Keratinocyte (primary cell): ENCODE measurements at regions not wholly inside any gene's neighbourhood (a gene's known extent, or its start where the extent isn't known, plus 50 kb on each side); places are given as distances from the start of the nearest gene placed in this dataset.

Source experiments
- DNase-seq: peaks from one replicate; pipeline ENCODE4 v3.0.0-alpha.2; 2011; ENCODE audit warnings: low read depth, missing footprints, low spot score
- FAIRE-seq: peaks from 2 replicates; lab custom pipeline; 2011; peaks lifted over from hg19 to GRCh38; lab: Jason Lieb, UNC
- H2AFZ ChIP-seq: 2 replicates; pipeline ENCODE4 v1.6.0; 2012; ENCODE audit warnings: low read length, control low read depth, inconsistent platforms; ENCODE audit not compliant: control insufficient read depth
- H3K27ac ChIP-seq: 2 replicates; pipeline ENCODE4 v1.5.1; 2011; ENCODE audit warnings: low read length; ENCODE audit not compliant: control insufficient read depth, insufficient read depth
- H3K27me3 ChIP-seq: 3 replicates; pipeline ENCODE4 v1.6.0; 2011; ENCODE audit warnings: low read length; ENCODE audit not compliant: control insufficient read depth, insufficient read depth; ENCODE audit errors: extremely low read depth
- H3K36me3 ChIP-seq, 2 experiments: 2 replicates in 1 of 2; 3 replicates in 1 of 2; pipeline ENCODE4 v1.5.1; 2011; ENCODE audit warnings: low read length in 2 of 2, mild to moderate bottlenecking in 1 of 2; ENCODE audit not compliant: control insufficient read depth in 2 of 2, insufficient read depth in 2 of 2; ENCODE audit errors: extremely low read depth in 1 of 2
- H3K4me1 ChIP-seq: 3 replicates; pipeline ENCODE4 v1.5.1; 2011; ENCODE audit warnings: low read length; ENCODE audit not compliant: control insufficient read depth, insufficient read depth; ENCODE audit errors: extremely low read depth
- H3K4me2 ChIP-seq: 3 replicates; pipeline ENCODE4 v1.6.0; 2011; ENCODE audit warnings: low read depth, low read length; ENCODE audit not compliant: control insufficient read depth, insufficient read depth; ENCODE audit errors: extremely low read depth
- H3K4me3 ChIP-seq, 3 experiments: fragments of 200-600 bp in 1 of 3; sonication (generic) in 1 of 3; 2 replicates in 2 of 3; 3 replicates in 1 of 3; pipeline ENCODE4 v1.5.1; 2011 to 2016; ENCODE audit warnings: low read length in 3 of 3, mild to moderate bottlenecking in 3 of 3, control low read depth in 2 of 3, inconsistent platforms in 1 of 3, low read depth in 1 of 3, mixed read lengths in 1 of 3, mixed run types in 1 of 3, moderate library complexity in 1 of 3; ENCODE audit not compliant: control insufficient read depth in 2 of 3, insufficient read depth in 2 of 3; ENCODE audit errors: extremely low read depth in 1 of 3
- H3K79me2 ChIP-seq: 2 replicates; pipeline ENCODE4 v1.6.0; 2012; ENCODE audit warnings: low read length; ENCODE audit not compliant: control insufficient read depth, insufficient read depth
- H3K9ac ChIP-seq: 3 replicates; pipeline ENCODE4 v1.6.0; 2011; ENCODE audit warnings: low read length; ENCODE audit not compliant: control insufficient read depth, insufficient read depth; ENCODE audit errors: extremely low read depth
- H3K9me1 ChIP-seq: 3 replicates; pipeline ENCODE4 v1.6.0; 2011; ENCODE audit warnings: low read length; ENCODE audit not compliant: control insufficient read depth, insufficient read depth; ENCODE audit errors: extremely low read depth
- H3K9me3 ChIP-seq: 2 replicates; pipeline ENCODE4 v1.5.1; 2012; ENCODE audit warnings: low read depth, low read length; ENCODE audit not compliant: control insufficient read depth
- H4K20me1 ChIP-seq: 3 replicates; pipeline ENCODE4 v1.6.0; 2011; ENCODE audit warnings: low read length; ENCODE audit not compliant: control insufficient read depth, insufficient read depth; ENCODE audit errors: extremely low read depth
- EZH2 ChIP-seq: IDR thresholded peaks from one replicate; pipeline ENCODE4 v1.6.1; 2012; ENCODE audit warnings: inconsistent platforms, mild to moderate bottlenecking, low read length, moderate library complexity
- dilution Hi-C: fragments of 300-500 bp; cut with MboI; formaldehyde crosslinking; loops from one replicate; pipeline ENCODE4 v1.7.0; 2020; ENCODE audit warnings: low sequenced_read_pairs; ENCODE audit not compliant: extremely low pct_ligation_motif_present
- TF ChIP-seq, protein P1 (sequence below), 3 experiments: IDR thresholded peaks in 1 of 3; conservative IDR thresholded peaks in 1 of 3; optimal IDR thresholded peaks in 1 of 3; 2 replicates in 2 of 3; 3 replicates in 1 of 3; pipeline versions ENCODE3 to v1.5.1; 2011; ENCODE audit warnings: low read length in 3 of 3, mild to moderate bottlenecking in 3 of 3, moderate library complexity in 2 of 3, control low read depth in 1 of 3, inconsistent platforms in 1 of 3; ENCODE audit not compliant: insufficient read depth in 2 of 3; ENCODE audit errors: extremely low read depth in 1 of 3

DNA sequence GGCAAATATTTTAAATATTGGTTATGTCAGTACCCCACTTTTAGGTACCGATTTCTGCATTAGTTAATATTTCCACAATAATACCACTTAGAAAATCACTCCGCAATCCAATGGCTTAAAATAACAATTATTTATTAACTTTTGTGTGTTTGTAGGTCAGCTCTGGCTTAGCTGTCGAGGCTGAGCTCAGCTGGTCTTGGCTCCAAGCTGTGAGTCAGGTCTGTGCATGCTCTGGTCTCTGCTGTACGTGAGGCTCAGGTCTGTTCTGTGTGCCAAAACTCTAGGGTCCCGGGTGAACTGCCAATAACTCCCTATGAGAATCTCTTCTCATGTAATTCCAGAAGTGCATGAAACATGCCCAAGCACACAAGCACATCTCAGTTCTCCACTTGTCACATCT, 245.8 kb upstream of the GK2 start:
- DNase-seq (no peak), FAIRE-seq (peak; percentile 64)
- H3K4me3 ChIP-seq, result no peak overlapping the region
- no peaks in the 10 kb centered on the region for H3K27me3 ChIP-seq
- peak overlapping the region; percentile 63 for H2AFZ ChIP-seq
- no peak for TF ChIP-seq EZH2
- TF ChIP-seq, protein P1, sequence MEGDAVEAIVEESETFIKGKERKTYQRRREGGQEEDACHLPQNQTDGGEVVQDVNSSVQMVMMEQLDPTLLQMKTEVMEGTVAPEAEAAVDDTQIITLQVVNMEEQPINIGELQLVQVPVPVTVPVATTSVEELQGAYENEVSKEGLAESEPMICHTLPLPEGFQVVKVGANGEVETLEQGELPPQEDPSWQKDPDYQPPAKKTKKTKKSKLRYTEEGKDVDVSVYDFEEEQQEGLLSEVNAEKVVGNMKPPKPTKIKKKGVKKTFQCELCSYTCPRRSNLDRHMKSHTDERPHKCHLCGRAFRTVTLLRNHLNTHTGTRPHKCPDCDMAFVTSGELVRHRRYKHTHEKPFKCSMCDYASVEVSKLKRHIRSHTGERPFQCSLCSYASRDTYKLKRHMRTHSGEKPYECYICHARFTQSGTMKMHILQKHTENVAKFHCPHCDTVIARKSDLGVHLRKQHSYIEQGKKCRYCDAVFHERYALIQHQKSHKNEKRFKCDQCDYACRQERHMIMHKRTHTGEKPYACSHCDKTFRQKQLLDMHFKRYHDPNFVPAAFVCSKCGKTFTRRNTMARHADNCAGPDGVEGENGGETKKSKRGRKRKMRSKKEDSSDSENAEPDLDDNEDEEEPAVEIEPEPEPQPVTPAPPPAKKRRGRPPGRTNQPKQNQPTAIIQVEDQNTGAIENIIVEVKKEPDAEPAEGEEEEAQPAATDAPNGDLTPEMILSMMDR (optimal IDR thresholded peaks at IDR 0.05 in 1 of 3, IDR thresholded peaks at IDR 0.05 in 1 of 3, conservative IDR thresholded peaks at IDR 0.05 in 1 of 3; ENCODE audit: extremely low read depth in 1 of 3, insufficient read depth in 2 of 3, low read length in 3 of 3), result no peak
- H3K4me1 ChIP-seq, result peaks cover 22% of the 10 kb centered on the region
- no peak overlapping the region for H3K9ac ChIP-seq
- H3K9me3 ChIP-seq, result no peaks in the 10 kb centered on the region
- H3K36me3 ChIP-seq, result no peaks in the 10 kb centered on the region
- H3K9me1 ChIP-seq, result no peaks in the 10 kb centered on the region
- no peaks in the 10 kb centered on the region for H4K20me1 ChIP-seq
- peak overlapping the region; percentile 70 for H3K4me2 ChIP-seq
- dilution Hi-C loops, result no loop called here
- no peak overlapping the region for H3K27ac ChIP-seq
- no peaks in the 10 kb centered on the region for H3K79me2 ChIP-seq

DNA sequence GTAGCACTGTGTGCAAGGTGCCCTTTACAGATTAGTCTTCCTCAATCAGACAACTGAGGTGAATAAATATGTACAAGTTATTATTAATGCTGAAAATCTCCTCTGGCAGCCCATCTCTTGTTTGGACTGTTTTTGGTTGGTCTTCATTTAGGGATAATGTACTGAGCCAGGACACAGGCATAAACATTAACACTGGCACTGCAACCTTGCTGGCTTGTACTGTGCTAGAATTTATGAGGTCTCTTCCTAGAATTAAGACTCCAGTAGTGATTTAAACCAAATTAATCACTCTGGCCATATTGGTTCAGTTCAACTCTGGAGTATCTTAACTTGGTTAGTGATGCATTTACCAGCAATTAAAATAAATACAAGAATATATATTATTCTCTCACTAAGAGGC, 244.7 kb upstream of the GK2 start:
- no peak overlapping the region for H3K9ac ChIP-seq
- no peaks in the 10 kb centered on the region for H3K27me3 ChIP-seq
- no peak overlapping the region for H3K4me3 ChIP-seq
- no peak overlapping the region for H3K4me2 ChIP-seq
- DNase-seq (no peak), FAIRE-seq (no peak)
- peaks cover 22% of the 10 kb centered on the region for H3K4me1 ChIP-seq
- no peaks in the 10 kb centered on the region for H4K20me1 ChIP-seq
- TF ChIP-seq, protein P1 (optimal IDR thresholded peaks at IDR 0.05 in 1 of 3, IDR thresholded peaks at IDR 0.05 in 1 of 3, conservative IDR thresholded peaks at IDR 0.05 in 1 of 3; ENCODE audit: extremely low read depth in 1 of 3, insufficient read depth in 2 of 3, low read length in 3 of 3), result no peak
- no peak for TF ChIP-seq EZH2
- H3K27ac ChIP-seq, result no peak overlapping the region
- H3K79me2 ChIP-seq, result no peaks in the 10 kb centered on the region
- dilution Hi-C loops, result no loop called here
- H3K9me1 ChIP-seq, result no peaks in the 10 kb centered on the region
- H3K9me3 ChIP-seq, result no peaks in the 10 kb centered on the region
- no peaks in the 10 kb centered on the region for H3K36me3 ChIP-seq
- H2AFZ ChIP-seq, result no peak overlapping the region
